ENCODE measurements at regions not wholly inside any gene's neighbourhood (a gene's known extent, or its start where the extent isn't known, plus 50 kb on each side); places are given as distances from the start of the nearest gene placed in this dataset.
A peak's percentile ranks its signal among the peaks of the same experiment; 100 is the strongest.

DNA sequence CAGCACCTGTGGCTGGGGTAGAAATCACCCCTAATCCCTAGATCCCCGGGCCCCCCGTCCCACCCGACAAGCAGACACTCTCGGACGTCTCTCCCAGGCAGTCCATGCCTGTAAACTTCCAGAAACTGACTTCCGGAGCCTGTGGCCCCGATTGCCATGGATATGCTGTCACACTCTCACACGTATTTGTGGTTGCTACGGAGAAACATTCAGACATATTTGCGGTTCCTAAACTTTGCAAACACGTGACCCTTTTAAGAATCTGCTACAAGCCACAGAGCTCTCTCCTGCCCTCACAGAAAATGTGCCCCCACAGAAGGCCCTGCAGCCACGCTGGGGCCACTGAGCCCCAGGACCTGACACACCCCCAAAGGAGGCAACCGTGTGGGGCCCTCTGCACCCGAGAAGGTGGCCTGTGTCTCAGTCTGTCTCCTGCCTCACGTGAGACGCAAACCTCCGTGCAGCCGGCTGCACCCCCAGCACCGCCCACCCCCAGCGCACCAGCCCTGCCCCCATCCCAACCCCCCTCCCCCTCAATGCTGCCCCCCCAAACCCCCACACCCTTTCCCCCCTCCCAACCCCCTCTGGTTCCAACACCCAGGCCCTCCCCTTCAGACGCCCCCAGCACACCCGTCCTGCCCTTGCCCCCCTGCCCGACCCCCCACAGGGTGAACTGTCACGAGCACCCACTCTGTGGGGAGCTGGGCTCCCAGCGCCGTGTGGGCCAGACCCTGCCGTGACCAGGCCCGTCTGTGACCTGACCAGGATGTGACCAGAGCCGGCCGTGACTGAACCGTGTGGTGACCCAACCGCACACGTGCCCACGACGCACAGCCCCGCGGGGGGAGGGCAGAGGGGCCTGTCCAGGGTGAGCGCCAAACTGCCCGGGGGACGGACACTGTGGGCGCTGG, 66.3 kb upstream of the METRNL start:
- TF ChIP-seq, protein P1, sequence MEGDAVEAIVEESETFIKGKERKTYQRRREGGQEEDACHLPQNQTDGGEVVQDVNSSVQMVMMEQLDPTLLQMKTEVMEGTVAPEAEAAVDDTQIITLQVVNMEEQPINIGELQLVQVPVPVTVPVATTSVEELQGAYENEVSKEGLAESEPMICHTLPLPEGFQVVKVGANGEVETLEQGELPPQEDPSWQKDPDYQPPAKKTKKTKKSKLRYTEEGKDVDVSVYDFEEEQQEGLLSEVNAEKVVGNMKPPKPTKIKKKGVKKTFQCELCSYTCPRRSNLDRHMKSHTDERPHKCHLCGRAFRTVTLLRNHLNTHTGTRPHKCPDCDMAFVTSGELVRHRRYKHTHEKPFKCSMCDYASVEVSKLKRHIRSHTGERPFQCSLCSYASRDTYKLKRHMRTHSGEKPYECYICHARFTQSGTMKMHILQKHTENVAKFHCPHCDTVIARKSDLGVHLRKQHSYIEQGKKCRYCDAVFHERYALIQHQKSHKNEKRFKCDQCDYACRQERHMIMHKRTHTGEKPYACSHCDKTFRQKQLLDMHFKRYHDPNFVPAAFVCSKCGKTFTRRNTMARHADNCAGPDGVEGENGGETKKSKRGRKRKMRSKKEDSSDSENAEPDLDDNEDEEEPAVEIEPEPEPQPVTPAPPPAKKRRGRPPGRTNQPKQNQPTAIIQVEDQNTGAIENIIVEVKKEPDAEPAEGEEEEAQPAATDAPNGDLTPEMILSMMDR (IDR thresholded peaks at IDR 0.05; ENCODE audit: low read depth, low read length), result no peak
- H3K4me3 ChIP-seq (ENCODE audit: low read depth, low read length), result peak overlapping the region; percentile 42

- TF ChIP-seq, protein P1 (IDR thresholded peaks at IDR 0.05; ENCODE audit: low read depth, low read length), result no peak
- no peak overlapping the region for H3K4me3 ChIP-seq (ENCODE audit: low read depth, low read length)
These were observed 65.7 kb upstream of the METRNL start for GRCh38 chr17:83013779-83014117.

DNA sequence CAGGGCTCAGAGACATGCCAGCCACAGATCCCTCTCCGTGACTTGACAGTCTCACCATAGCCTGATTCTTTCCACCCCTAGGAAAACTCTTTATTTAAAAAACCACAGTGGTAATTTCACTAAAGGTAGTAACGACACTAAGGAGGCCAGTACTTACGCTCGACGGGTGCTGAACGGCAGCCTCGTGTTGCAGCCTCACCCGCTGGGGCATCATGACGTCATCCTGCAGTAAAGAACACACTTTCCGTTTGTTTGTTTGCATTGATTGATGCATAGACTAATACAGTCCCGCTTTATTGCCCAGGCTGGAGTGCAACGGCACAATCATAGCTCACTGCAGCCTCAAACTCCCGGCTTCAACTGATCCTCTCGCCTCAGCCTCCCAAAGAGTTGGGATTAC, 65.1 kb upstream of the METRNL start:
- H3K4me3 ChIP-seq (ENCODE audit: low read depth, low read length), result no peak overlapping the region
- TF ChIP-seq, protein P1 (IDR thresholded peaks at IDR 0.05; ENCODE audit: low read depth, low read length), result no peak

DNA sequence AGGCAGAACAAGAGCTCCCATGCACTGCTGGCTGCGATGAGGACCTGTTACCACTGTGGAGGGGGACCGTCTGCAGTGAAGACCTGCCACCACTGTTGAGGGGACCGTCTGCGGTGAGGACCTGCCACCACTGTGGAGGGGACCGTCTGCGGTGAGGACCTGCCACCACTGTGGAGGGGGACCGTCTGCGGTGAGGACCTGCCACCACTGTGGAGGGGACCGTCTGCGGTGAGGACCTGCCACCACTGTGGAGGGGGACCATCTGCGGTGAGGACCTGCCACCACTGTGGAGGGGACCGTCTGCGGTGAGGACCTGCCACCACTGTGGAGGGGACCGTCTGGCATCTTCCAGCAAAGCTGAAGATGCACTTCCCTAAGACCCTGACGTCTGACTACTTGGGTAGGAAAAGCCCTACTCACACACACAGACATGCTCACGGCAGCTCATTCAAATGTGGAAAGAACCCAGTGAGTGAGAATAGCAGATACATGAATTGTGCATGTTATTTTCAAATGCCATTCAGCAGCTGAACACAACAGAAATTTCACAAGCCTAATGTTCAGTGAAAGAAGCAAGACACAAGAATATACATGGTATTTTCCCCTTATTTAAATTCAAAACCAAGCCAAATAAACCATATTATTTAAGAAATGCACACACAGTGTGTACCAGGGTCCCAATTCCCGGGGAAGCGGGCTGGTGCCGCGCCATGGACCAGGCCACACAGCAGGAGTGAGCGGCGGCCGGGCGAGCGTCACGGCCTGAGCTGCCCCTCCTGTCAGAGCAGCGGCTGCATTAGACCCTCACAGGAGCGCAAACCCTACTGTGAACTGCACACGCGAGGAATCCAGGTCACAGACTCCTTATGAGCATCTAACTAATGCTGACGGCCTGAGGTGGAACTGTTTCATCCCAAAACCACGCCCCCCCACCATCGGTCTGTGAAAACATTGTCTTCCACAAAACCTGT, 64.2 kb upstream of the METRNL start:
- H3K4me3 ChIP-seq (ENCODE audit: low read depth, low read length), result no peak overlapping the region
- TF ChIP-seq, protein P1 (IDR thresholded peaks at IDR 0.05; ENCODE audit: low read depth, low read length), result no peak

DNA sequence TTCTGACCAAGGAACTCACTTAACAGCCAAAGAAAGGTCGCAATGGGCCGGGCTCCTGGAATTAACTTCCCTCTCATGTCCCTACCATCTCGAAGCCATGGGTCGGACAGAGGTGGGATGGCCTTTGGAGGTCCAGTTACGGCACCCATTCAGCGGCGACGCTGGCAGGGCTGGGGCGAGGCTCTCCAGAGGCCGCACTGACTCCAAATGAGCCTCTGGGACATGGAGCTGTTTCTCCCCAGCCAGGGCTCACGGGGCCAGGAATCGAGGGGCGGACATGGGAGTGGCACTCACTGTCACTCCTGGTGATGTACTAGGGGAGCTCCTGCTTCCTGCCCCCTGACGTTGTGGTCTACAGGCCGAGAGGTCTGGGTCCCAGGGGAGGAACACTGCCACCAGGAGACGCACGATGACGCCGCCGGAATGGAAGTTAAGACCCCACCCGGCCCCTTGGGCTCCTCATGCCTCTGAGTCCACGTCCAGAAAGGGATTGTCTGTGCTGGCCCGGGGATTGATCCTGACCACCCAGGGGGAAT, 60.7 kb upstream of the METRNL start:
- TF ChIP-seq, protein P1 (IDR thresholded peaks at IDR 0.05; ENCODE audit: low read depth, low read length), result no peak
- no peak overlapping the region for H3K4me3 ChIP-seq (ENCODE audit: low read depth, low read length)

DNA sequence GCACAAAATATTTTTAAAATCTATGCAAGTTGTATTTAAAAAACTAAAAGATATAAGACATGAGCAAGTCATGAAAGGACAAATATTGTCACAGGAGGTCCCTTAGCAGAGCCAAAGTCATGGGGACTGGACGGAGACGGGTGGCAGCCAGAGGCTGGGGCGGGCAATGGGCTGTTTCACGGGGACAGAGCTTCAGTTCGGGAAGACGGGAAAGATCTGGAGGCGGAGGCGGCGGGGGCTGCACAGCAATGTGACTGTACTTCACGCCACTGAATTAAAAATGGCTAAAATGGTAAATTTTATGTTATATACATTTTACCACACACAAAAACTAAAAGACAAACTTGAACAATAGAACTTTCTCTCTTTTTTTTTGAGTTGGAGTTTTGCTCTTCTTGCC, 60.0 kb upstream of the METRNL start:
- no peak overlapping the region for H3K4me3 ChIP-seq (ENCODE audit: low read depth, low read length)
- TF ChIP-seq, protein P1 (IDR thresholded peaks at IDR 0.05; ENCODE audit: low read depth, low read length), result no peak

Data from WI38 (cell line).